SK-N-SH (cell line): ENCODE measurements at regions not wholly inside any gene's neighbourhood (a gene's known extent, or its start where the extent isn't known, plus 50 kb on each side); places are given as distances from the start of the nearest gene placed in this dataset.
"Not testable (repeated sequence)": the region's sequence is repeated elsewhere in the genome, so short reads cannot be mapped to it uniquely, and the experiment has no call there.

Experiments
- CTCF ChIA-PET: fragments of 300-600, 350-600 bp; formaldehyde crosslinking; extraction: SDS; loops from one replicate; lab custom pipeline; 2021; lab: Yijun Ruan, JAX
- POLR2A ChIA-PET: fragments of 350-600 bp; sonication (Branson Sonifier 250); formaldehyde crosslinking; extraction: SDS; loops from one replicate; lab custom pipeline; 2020; ENCODE audit warnings: antibody characterized with exemption, inconsistent platforms; lab: Yijun Ruan, JAX
- DNase-seq: peaks from one replicate; pipeline ENCODE4 v3.0.0; 2012
- H2AFZ ChIP-seq: fragments of 200-600 bp; sonication (generic); 2 replicates; pipeline ENCODE4 v1.8.1; 2016; ENCODE audit warnings: antibody characterized with exemption, mild to moderate bottlenecking, low read depth
- H3F3A ChIP-seq: fragments of 200-600 bp; sonication (generic); replicated peaks from 2 replicates; pipeline ENCODE3; 2016; ENCODE audit warnings: antibody characterized with exemption, mild to moderate bottlenecking; ENCODE audit not compliant: insufficient read depth
- H3K27ac ChIP-seq, 2 experiments: fragments of 200-500 bp in 1 of 2; fragments of 200-600 bp in 1 of 2; sonication (Bioruptor generic) in 1 of 2; sonication (generic), shearing (Covaris generic) in 1 of 2; 2 replicates each; pipeline versions ENCODE4 v1.5.1 to v1.6.1; 2014 to 2016; ENCODE audit warnings: low read depth in 2 of 2, inconsistent platforms in 1 of 2, low read length in 1 of 2, mild to moderate bottlenecking in 1 of 2, mixed read lengths in 1 of 2
- H3K27me3 ChIP-seq: fragments of 200-600 bp; sonication (generic), shearing (Covaris generic); 2 replicates; pipeline ENCODE4 v1.6.1; 2016; ENCODE audit warnings: mixed run types; ENCODE audit not compliant: insufficient read depth
- H3K36me3 ChIP-seq, 2 experiments: fragments of 200-500 bp in 1 of 2; fragments of 200-600 bp in 1 of 2; sonication (Bioruptor generic) in 1 of 2; sonication (generic) in 1 of 2; replicated peaks in 1 of 2; 2 replicates each; pipeline versions ENCODE3 to v1.5.1; 2014 to 2016; ENCODE audit warnings: low read length in 1 of 2, mild to moderate bottlenecking in 1 of 2; ENCODE audit not compliant: insufficient read depth in 2 of 2, control insufficient read depth in 1 of 2
- H3K4me1 ChIP-seq, 2 experiments: fragments of 200-500 bp in 1 of 2; fragments of 200-600 bp in 1 of 2; sonication (Bioruptor generic) in 1 of 2; sonication (generic), shearing (Covaris generic) in 1 of 2; 2 replicates each; pipeline versions ENCODE4 v1.5.1 to v1.6.1; 2014 to 2016; ENCODE audit warnings: low read depth in 1 of 2, low read length in 1 of 2, mixed run types in 1 of 2; ENCODE audit not compliant: insufficient read depth in 2 of 2, control insufficient read depth in 1 of 2
- H3K4me2 ChIP-seq: fragments of 200-600 bp; sonication (generic), shearing (Covaris generic); 2 replicates; pipeline ENCODE4 v1.6.1; 2017; ENCODE audit warnings: mixed run types
- H3K4me3 ChIP-seq, 2 experiments: fragments of 200-500 bp in 1 of 2; fragments of 200-600 bp in 1 of 2; sonication (Bioruptor generic) in 1 of 2; sonication (generic), shearing (Covaris generic) in 1 of 2; 2 replicates each; pipeline versions ENCODE4 v1.5.1 to v1.8.1; 2014 to 2016; ENCODE audit warnings: low read depth in 2 of 2, inconsistent platforms in 1 of 2, low read length in 1 of 2, mild to moderate bottlenecking in 1 of 2, mixed read lengths in 1 of 2, moderate library complexity in 1 of 2
- H3K79me2 ChIP-seq: fragments of 200-600 bp; sonication (generic); 2 replicates; pipeline ENCODE4 v1.8.1; 2017; ENCODE audit warnings: mild to moderate bottlenecking; ENCODE audit not compliant: insufficient read depth
- H3K9ac ChIP-seq: fragments of 200-600 bp; sonication (generic); 2 replicates; pipeline ENCODE4 v1.6.1; 2017; ENCODE audit warnings: mixed run types
- H3K9me2 ChIP-seq: fragments of 200-600 bp; sonication (generic); 2 replicates; pipeline ENCODE4 v1.6.1; 2017; ENCODE audit warnings: mixed run types
- H3K9me3 ChIP-seq: fragments of 200-600 bp; sonication (generic); 2 replicates; pipeline ENCODE4 v1.6.1; 2017; ENCODE audit warnings: mixed run types, mild to moderate bottlenecking, moderate library complexity
- H4K20me1 ChIP-seq: fragments of 200-600 bp; sonication (generic); 2 replicates; pipeline ENCODE4 v1.6.1; 2017; ENCODE audit warnings: mild to moderate bottlenecking, mixed run types; ENCODE audit not compliant: insufficient read depth
- CHD2 ChIP-seq: fragments of 150-350 bp; IDR thresholded peaks from 2 replicates; pipeline ENCODE4 v1.6.1; 2018; ENCODE audit warnings: low read length; ENCODE audit not compliant: partially characterized antibody
- ELF1 ChIP-seq: IDR thresholded peaks from 2 replicates; pipeline ENCODE4 v1.4.0; 2012
- FOSL2 ChIP-seq: IDR thresholded peaks from 2 replicates; pipeline ENCODE4 v1.4.0; 2012; ENCODE audit warnings: low read depth, mild to moderate bottlenecking, moderate library complexity, borderline replicate concordance
- FOXM1 ChIP-seq: IDR thresholded peaks from 2 replicates; pipeline ENCODE4 v1.4.0; 2012; ENCODE audit warnings: low read depth, mild to moderate bottlenecking
- NRF1 ChIP-seq: IDR thresholded peaks from 2 replicates; pipeline ENCODE4 v1.6.1; 2012; ENCODE audit warnings: low read depth, mild to moderate bottlenecking, low read length
- POLR2AphosphoS5 ChIP-seq: IDR thresholded peaks from 2 replicates; pipeline ENCODE4 v1.6.1; 2012; ENCODE audit warnings: low read depth, low read length
- RFX5 ChIP-seq: IDR thresholded peaks from 2 replicates; pipeline ENCODE4 v1.6.1; 2012; ENCODE audit warnings: mild to moderate bottlenecking, improper control_type of control experiment, low read length
- TCF12 ChIP-seq: IDR thresholded peaks from 2 replicates; pipeline ENCODE4 v1.4.0; 2012
- TEAD4 ChIP-seq: IDR thresholded peaks from 2 replicates; pipeline ENCODE4 v1.4.0; 2012; ENCODE audit warnings: mild to moderate bottlenecking, borderline replicate concordance; ENCODE audit not compliant: insufficient read depth
- YY1 ChIP-seq: IDR thresholded peaks from 2 replicates; pipeline ENCODE4 v1.4.0; 2012; ENCODE audit warnings: low read depth, mild to moderate bottlenecking
- WGBS: methylation state at CpG from one replicate; pipeline ENCODE4 v1.1.6; 2017; ENCODE audit warnings: low lambda C conversion rate; 5-methylcytosine and 5-hydroxymethylcytosine counted together
- TF ChIP-seq, protein P1 (sequence below): IDR thresholded peaks from 2 replicates; pipeline ENCODE4 v1.6.1; 2012; ENCODE audit warnings: mild to moderate bottlenecking, low read depth, low read length, moderate library complexity

DNA sequence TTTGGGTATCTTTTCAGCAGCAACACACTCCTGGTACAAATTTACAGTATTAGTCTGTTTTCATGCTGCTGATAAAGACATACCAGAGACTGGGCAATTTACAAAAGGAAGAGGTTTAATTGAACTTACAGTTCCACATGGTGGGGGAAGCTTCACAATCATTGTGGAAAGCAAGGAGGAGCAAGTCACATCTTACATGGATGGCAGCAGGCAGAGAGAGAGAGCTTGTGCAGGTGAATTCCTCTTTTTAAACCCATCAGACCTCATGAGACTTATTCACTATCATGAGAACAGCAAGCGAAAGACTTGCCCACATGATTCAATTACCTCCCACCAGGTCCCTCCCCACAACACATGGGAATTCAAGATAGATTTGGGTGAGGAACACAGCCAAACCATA is 124.5 kb downstream of the TPR start:
- no peaks in the 10 kb centered on the region for H3K36me3 ChIP-seq
- H3K9ac ChIP-seq, result no peak overlapping the region
- no peak for DNase-seq
- no peak overlapping the region for H2AFZ ChIP-seq
- no peaks in the 10 kb centered on the region; a peak in 1 of 4 replicates for H3K4me1 ChIP-seq
- POLR2A ChIA-PET, result no interaction called here
- 25% methylated on average over 1 of the region's 1 CpG for WGBS
- no peak overlapping the region for H3K4me3 ChIP-seq
- H3K9me2 ChIP-seq, result no peaks in the 10 kb centered on the region
- no peaks in the 10 kb centered on the region for H3K79me2 ChIP-seq
- no peak for TF ChIP-seq NRF1
- TF ChIP-seq FOXM1, result no peak
- TF ChIP-seq TEAD4, result no peak
- TF ChIP-seq TCF12, result no peak
- no peak for TF ChIP-seq ELF1
- no peak for TF ChIP-seq YY1
- no peak for TF ChIP-seq POLR2AphosphoS5
- TF ChIP-seq FOSL2, result no peak
- no peak for TF ChIP-seq RFX5
- no peak for TF ChIP-seq CHD2
- TF ChIP-seq, protein P1, sequence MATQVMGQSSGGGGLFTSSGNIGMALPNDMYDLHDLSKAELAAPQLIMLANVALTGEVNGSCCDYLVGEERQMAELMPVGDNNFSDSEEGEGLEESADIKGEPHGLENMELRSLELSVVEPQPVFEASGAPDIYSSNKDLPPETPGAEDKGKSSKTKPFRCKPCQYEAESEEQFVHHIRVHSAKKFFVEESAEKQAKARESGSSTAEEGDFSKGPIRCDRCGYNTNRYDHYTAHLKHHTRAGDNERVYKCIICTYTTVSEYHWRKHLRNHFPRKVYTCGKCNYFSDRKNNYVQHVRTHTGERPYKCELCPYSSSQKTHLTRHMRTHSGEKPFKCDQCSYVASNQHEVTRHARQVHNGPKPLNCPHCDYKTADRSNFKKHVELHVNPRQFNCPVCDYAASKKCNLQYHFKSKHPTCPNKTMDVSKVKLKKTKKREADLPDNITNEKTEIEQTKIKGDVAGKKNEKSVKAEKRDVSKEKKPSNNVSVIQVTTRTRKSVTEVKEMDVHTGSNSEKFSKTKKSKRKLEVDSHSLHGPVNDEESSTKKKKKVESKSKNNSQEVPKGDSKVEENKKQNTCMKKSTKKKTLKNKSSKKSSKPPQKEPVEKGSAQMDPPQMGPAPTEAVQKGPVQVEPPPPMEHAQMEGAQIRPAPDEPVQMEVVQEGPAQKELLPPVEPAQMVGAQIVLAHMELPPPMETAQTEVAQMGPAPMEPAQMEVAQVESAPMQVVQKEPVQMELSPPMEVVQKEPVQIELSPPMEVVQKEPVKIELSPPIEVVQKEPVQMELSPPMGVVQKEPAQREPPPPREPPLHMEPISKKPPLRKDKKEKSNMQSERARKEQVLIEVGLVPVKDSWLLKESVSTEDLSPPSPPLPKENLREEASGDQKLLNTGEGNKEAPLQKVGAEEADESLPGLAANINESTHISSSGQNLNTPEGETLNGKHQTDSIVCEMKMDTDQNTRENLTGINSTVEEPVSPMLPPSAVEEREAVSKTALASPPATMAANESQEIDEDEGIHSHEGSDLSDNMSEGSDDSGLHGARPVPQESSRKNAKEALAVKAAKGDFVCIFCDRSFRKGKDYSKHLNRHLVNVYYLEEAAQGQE, result no peak
- TF ChIP-seq, all 33 proteins: peak for 0
- CTCF ChIA-PET, result no interaction called here
- no peak overlapping the region for H3K27ac ChIP-seq
- H3K9me3 ChIP-seq, result no peaks in the 10 kb centered on the region
- H4K20me1 ChIP-seq, result no peaks in the 10 kb centered on the region
- H3F3A ChIP-seq, result no peaks in the 10 kb centered on the region
- H3K27me3 ChIP-seq, result no peaks in the 10 kb centered on the region; the same call in 1 of the 2 replicates
- no peak overlapping the region for H3K4me2 ChIP-seq

DNA sequence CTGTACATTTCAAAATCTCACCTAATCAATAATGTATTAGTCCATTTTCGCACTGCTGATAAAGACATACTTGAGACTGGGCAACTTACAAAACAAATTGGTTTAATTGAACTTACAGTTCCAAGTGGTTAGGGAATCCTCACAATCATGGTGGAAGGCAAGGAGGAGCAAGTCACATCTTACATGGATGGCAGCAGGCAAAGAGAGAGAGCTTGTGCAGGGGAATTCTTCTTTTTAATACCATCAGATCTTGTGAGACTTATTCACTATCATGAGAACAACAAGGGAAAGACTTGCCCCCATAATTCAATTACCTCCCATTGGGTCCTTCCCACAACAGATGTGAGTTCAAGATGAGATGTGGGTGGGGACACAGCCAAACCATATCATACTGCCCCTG is 126.4 kb downstream of the TPR start:
- CTCF ChIA-PET, result not testable (repeated sequence)

More for the DNA sequence above, 126.4 kb downstream of the TPR start:
- POLR2A ChIA-PET, H3F3A ChIP-seq, H3K36me3 ChIP-seq, H3K4me3 ChIP-seq, H3K9ac ChIP-seq, H3K9me3 ChIP-seq, H3K27me3 ChIP-seq, H3K4me1 ChIP-seq, H2AFZ ChIP-seq, H3K4me2 ChIP-seq, DNase-seq, H3K79me2 ChIP-seq, H4K20me1 ChIP-seq, H3K27ac ChIP-seq, H3K9me2 ChIP-seq: not testable (repeated sequence)
- 9% methylated on average over 1 of the region's 1 CpG for WGBS
